A673 (cell line): ENCODE measurements at regions not wholly inside any gene's neighbourhood (a gene's known extent, or its start where the extent isn't known, plus 50 kb on each side); places are given as distances from the start of the nearest gene placed in this dataset.

Experiments used
- BruUV-seq: library from RNA; stranded (reverse); fragments of 400-500 nt; replicated peaks from 2 replicates; lab custom pipeline; 2021; lab: Mats Ljungman, UMichigan
- CTCF ChIA-PET: fragments of 300-600 bp; sonication (Branson Sonifier 250); formaldehyde crosslinking; loops from one replicate; lab custom pipeline; 2022; ENCODE audit warnings: antibody characterized with exemption; lab: Charles Lee
- POLR2A ChIA-PET: fragments of 300-600 bp; sonication (Branson Sonifier 250); formaldehyde crosslinking; loops from one replicate; lab custom pipeline; 2022; ENCODE audit warnings: antibody characterized with exemption; ENCODE audit not compliant: low non-redundant PET; lab: Charles Lee
- DNase-seq: peaks from one replicate; pipeline ENCODE4 v3.0.0-alpha.2; 2015; ENCODE audit warnings: low spot score
- H3K27ac ChIP-seq: fragments of 200-600 bp; sonication (generic); 2 replicates; pipeline ENCODE4 v1.5.1; 2016; ENCODE audit warnings: mixed run types, low read depth, mild to moderate bottlenecking, mixed read lengths, antibody characterized with exemption, low read length; ENCODE audit not compliant: poor library complexity, severe bottlenecking
- H3K27me3 ChIP-seq: fragments of 200-600 bp; sonication (generic); replicated peaks from 2 replicates; pipeline ENCODE4 v1.6.1; 2017; ENCODE audit warnings: mixed run types, low read depth, mild to moderate bottlenecking, mixed read lengths, antibody characterized with exemption, low read length; ENCODE audit not compliant: insufficient read depth, poor library complexity
- H3K36me3 ChIP-seq: fragments of 200-600 bp; sonication (generic); 2 replicates; pipeline ENCODE4 v1.6.1; 2016; ENCODE audit warnings: mixed run types, mild to moderate bottlenecking, mixed read lengths, antibody characterized with exemption, low read length; ENCODE audit not compliant: insufficient read depth, poor library complexity, severe bottlenecking
- H3K4me1 ChIP-seq: fragments of 200-600 bp; sonication (generic); 2 replicates; pipeline ENCODE4 v1.6.1; 2017; ENCODE audit warnings: mixed run types, mild to moderate bottlenecking, mixed read lengths, antibody characterized with exemption, low read length; ENCODE audit not compliant: insufficient read depth, poor library complexity, severe bottlenecking
- H3K4me3 ChIP-seq: fragments of 200-600 bp; sonication (generic); 2 replicates; pipeline ENCODE4 v1.5.1; 2016; ENCODE audit warnings: low read depth, mixed run types, mild to moderate bottlenecking, mixed read lengths, low read length; ENCODE audit not compliant: poor library complexity, severe bottlenecking
- H3K9me3 ChIP-seq: fragments of 200-600 bp; sonication (generic); 2 replicates; pipeline ENCODE4 v1.6.1; 2016; ENCODE audit warnings: mixed run types, low read depth, mild to moderate bottlenecking, mixed read lengths, antibody characterized with exemption, low read length; ENCODE audit not compliant: poor library complexity, severe bottlenecking
- EZH2 ChIP-seq: fragments of 200-600 bp; sonication (generic); IDR thresholded peaks from 2 replicates; pipeline ENCODE4 v1.6.1; 2017; ENCODE audit warnings: borderline replicate concordance, low read depth, mild to moderate bottlenecking, mixed read lengths, antibody characterized with exemption, low read length; ENCODE audit not compliant: poor library complexity, severe bottlenecking
- intact Hi-C: fragments of 100-400 bp; cut with micrococcal nuclease; formaldehyde crosslinking; loops from one replicate; pipeline ENCODE4 v1.10.0; 2022; ENCODE audit not compliant: unreplicated experiment
- TF ChIP-seq, protein P1 (sequence below): fragments of 300-800, 200-600 bp; sonication (generic); conservative IDR thresholded peaks from 2 replicates; pipeline ENCODE4 v1.5.1; 2017; ENCODE audit warnings: low read depth, mild to moderate bottlenecking, antibody characterized with exemption, low read length, moderate library complexity, mixed read lengths

DNA sequence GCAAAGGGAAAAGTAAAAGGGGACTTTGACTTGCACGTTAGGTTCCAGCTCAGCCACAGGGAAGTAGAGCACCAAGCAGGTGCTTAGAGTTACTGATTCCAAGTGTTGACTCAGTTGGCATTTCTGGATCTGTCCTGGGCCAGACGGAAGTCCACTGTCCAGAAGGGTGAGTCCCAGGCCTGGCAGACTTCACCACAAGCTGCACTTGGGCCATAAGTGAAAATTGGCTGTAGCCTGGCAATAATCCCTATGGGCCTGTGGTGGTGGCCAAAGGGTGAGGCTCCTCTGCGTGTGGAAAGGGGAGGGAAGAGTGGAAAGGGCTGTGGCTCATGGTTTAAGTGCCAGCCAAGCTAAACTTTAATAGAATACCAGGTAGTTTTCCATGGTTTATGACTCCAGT lies 121.5 kb downstream of the DTWD1 start:
- no TSS peak for BruUV-seq
- no peak overlapping the region for H3K27ac ChIP-seq
- intact Hi-C loops = no loop called here
- H3K9me3 ChIP-seq = no peaks in the 10 kb centered on the region
- no peak for TF ChIP-seq EZH2
- TF ChIP-seq, protein P1, sequence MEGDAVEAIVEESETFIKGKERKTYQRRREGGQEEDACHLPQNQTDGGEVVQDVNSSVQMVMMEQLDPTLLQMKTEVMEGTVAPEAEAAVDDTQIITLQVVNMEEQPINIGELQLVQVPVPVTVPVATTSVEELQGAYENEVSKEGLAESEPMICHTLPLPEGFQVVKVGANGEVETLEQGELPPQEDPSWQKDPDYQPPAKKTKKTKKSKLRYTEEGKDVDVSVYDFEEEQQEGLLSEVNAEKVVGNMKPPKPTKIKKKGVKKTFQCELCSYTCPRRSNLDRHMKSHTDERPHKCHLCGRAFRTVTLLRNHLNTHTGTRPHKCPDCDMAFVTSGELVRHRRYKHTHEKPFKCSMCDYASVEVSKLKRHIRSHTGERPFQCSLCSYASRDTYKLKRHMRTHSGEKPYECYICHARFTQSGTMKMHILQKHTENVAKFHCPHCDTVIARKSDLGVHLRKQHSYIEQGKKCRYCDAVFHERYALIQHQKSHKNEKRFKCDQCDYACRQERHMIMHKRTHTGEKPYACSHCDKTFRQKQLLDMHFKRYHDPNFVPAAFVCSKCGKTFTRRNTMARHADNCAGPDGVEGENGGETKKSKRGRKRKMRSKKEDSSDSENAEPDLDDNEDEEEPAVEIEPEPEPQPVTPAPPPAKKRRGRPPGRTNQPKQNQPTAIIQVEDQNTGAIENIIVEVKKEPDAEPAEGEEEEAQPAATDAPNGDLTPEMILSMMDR = no peak
- H3K36me3 ChIP-seq = no peaks in the 10 kb centered on the region
- DNase-seq = no peak
- no peaks in the 10 kb centered on the region for H3K4me1 ChIP-seq
- CTCF ChIA-PET = no interaction called here
- H3K27me3 ChIP-seq = no peaks in the 10 kb centered on the region
- H3K4me3 ChIP-seq = no peak overlapping the region
- POLR2A ChIA-PET = no interaction called here

DNA sequence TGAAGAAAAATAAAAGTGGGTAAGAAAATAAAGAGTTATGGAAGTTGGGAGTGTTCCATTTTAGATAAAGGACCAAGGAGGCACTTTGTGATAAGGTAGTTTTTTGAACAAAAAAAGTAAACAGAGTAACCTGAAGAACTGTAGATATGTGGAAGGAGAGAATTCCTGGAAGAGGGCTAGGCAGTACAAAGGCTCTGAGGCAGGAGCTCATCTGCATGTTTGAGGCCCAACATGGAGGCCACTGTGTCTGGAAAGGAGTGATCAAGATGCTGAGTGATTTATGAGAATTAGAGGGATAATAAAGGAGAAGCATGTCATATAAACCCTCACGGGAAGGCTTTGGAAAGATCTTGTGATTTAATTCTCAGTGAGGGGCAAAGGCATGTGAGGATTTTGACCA lies 126.5 kb downstream of the DTWD1 start:
- POLR2A ChIA-PET = no interaction called here
- CTCF ChIA-PET = no interaction called here
- TF ChIP-seq, protein P1 = no peak
- TF ChIP-seq EZH2 = no peak

DNA sequence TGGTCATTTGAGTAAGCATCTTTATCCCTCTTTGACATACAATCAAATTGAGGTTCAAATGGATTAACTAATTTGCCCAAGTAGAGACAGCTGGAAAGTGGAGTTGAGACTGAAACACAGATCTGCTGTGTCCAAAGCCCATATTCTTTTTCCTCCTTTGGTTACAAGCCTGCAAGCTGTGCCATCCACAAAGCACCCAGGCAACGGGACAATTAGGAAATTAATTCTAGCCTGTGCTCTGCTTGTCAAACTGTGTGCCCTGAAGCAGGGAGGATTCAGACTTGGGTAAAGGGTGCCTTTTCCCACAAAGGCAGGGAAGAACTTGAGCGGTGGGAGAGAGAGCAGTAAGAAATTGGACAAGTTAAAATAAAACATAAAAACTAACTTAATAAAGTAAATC lies 127.9 kb downstream of the DTWD1 start:
- intact Hi-C loops = no loop called here
- CTCF ChIA-PET = no interaction called here

More for the DNA sequence above, 126.5 kb downstream of the DTWD1 start:
- H3K27ac ChIP-seq = no peak overlapping the region
- BruUV-seq = no TSS peak
- no peaks in the 10 kb centered on the region for H3K27me3 ChIP-seq
- intact Hi-C loops = no loop called here
- no peaks in the 10 kb centered on the region for H3K4me1 ChIP-seq
- DNase-seq = no peak
- no peaks in the 10 kb centered on the region for H3K9me3 ChIP-seq
- H3K4me3 ChIP-seq = no peak overlapping the region
- H3K36me3 ChIP-seq = no peaks in the 10 kb centered on the region

More for the DNA sequence above, 127.9 kb downstream of the DTWD1 start:
- no peak for DNase-seq
- no peaks in the 10 kb centered on the region for H3K27me3 ChIP-seq
- no peaks in the 10 kb centered on the region for H3K4me1 ChIP-seq
- BruUV-seq = no TSS peak
- no peak overlapping the region for H3K27ac ChIP-seq
- H3K9me3 ChIP-seq = no peaks in the 10 kb centered on the region
- no peak overlapping the region for H3K4me3 ChIP-seq
- POLR2A ChIA-PET = no interaction called here
- H3K36me3 ChIP-seq = no peaks in the 10 kb centered on the region
- TF ChIP-seq, protein P1 = no peak
- TF ChIP-seq EZH2 = no peak
